Cardiac muscle cell (in vitro differentiated cells and primary cell): ENCODE measurements at regions not wholly inside any gene's neighbourhood (a gene's known extent, or its start where the extent isn't known, plus 50 kb on each side); places are given as distances from the start of the nearest gene placed in this dataset.

Source experiments
- DNase-seq, 2 donors: peaks; one replicate each; pipeline versions ENCODE4 v3.0.0 to v3.0.0-alpha.2; 2010 to 2017; ENCODE audit warnings: low read depth in 1 of 2, low spot score in 1 of 2
- H3K27ac ChIP-seq: fragments of 200-600 bp; sonication (generic); 2 replicates; pipeline ENCODE4 v1.5.1; 2016
- H3K27me3 ChIP-seq: fragments of 200-600 bp; sonication (generic); 2 replicates; pipeline ENCODE4 v1.6.0; 2016; ENCODE audit warnings: control low read depth
- H3K36me3 ChIP-seq: fragments of 200-600 bp; sonication (generic); 2 replicates; pipeline ENCODE4 v1.5.1; 2016; ENCODE audit warnings: control low read depth
- H3K4me1 ChIP-seq: fragments of 200-600 bp; sonication (generic); 2 replicates; pipeline ENCODE4 v1.8.1; 2017; ENCODE audit warnings: low read depth, mild to moderate bottlenecking, mixed run types
- H3K4me3 ChIP-seq: fragments of 200-600 bp; sonication (generic); 2 replicates; pipeline ENCODE4 v1.5.1; 2016; ENCODE audit warnings: mild to moderate bottlenecking
- H3K9me3 ChIP-seq: fragments of 200-600 bp; sonication (generic); 2 replicates; pipeline ENCODE4 v1.5.1; 2017; ENCODE audit warnings: low read depth, mild to moderate bottlenecking, control low read depth
- CTCF ChIP-seq: IDR thresholded peaks from 2 replicates; pipeline ENCODE4 v1.5.1; 2012; ENCODE audit warnings: low read depth, mild to moderate bottlenecking, low read length

- DNase-seq, result no peak
- H3K4me1 ChIP-seq, result no peaks in the 10 kb centered on the region
- no peaks in the 10 kb centered on the region for H3K27me3 ChIP-seq
These were observed 52.1 kb upstream of the P3H2 start for GRCh38 chr3:190172751-190173150.

More at GRCh38 chr3:190172751-190173150, 52.1 kb upstream of the P3H2 start:
- Histone ChIP-seq H3K9me3 (no peaks in the 10 kb centered on the region), H3K36me3 (no peaks in the 10 kb centered on the region), H3K27ac (no peak overlapping the region), H3K4me3 (no peak overlapping the region)
- TF ChIP-seq CTCF, result no peak
